Liver (tissue), 8 donors: ENCODE measurements at regions not wholly inside any gene's neighbourhood (a gene's known extent, or its start where the extent isn't known, plus 50 kb on each side); places are given as distances from the start of the nearest gene placed in this dataset.

ENCODE experiments used
- DNase-seq: peaks from one replicate; pipeline ENCODE4 v3.0.0-alpha.2; 2017; ENCODE audit warnings: low spot score
- H3K27ac ChIP-seq, 2 donors: one replicate each; pipeline ENCODE4 v1.7.0; 2013; ENCODE audit warnings: inconsistent platforms in 2 of 2, low read length in 2 of 2, control low read depth in 1 of 2, low read depth in 1 of 2, mild to moderate bottlenecking in 1 of 2
- H3K27me3 ChIP-seq, 4 donors: one replicate each; pipeline versions ENCODE4 v1.6.1 to v1.7.0; 2013; ENCODE audit warnings: low read length in 3 of 4, inconsistent platforms in 1 of 4, mild to moderate bottlenecking in 1 of 4, moderate library complexity in 1 of 4; ENCODE audit not compliant: control insufficient read depth in 4 of 4, insufficient read depth in 4 of 4
- H3K36me3 ChIP-seq, 4 donors: one replicate each; pipeline versions ENCODE4 v1.6.1 to v1.7.0; 2013; ENCODE audit warnings: low read length in 3 of 4, mild to moderate bottlenecking in 3 of 4, low read depth in 1 of 4, moderate library complexity in 1 of 4; ENCODE audit not compliant: control insufficient read depth in 4 of 4, insufficient read depth in 3 of 4
- H3K4me1 ChIP-seq, 4 donors: one replicate each; pipeline versions ENCODE4 v1.6.1 to v1.7.0; 2013; ENCODE audit warnings: low read length in 3 of 4, mild to moderate bottlenecking in 3 of 4, moderate library complexity in 1 of 4; ENCODE audit not compliant: control insufficient read depth in 4 of 4, insufficient read depth in 4 of 4
- H3K4me3 ChIP-seq, 3 donors: one replicate each; pipeline versions ENCODE4 v1.6.1 to v1.7.0; 2013; ENCODE audit warnings: low read length in 3 of 3, control low read depth in 1 of 3, low read depth in 1 of 3, mild to moderate bottlenecking in 1 of 3
- H3K9ac ChIP-seq, 2 donors: one replicate each; pipeline ENCODE4 v1.7.0; 2013; ENCODE audit warnings: low read length in 2 of 2, mild to moderate bottlenecking in 2 of 2, moderate library complexity in 2 of 2, control low read depth in 1 of 2, low read depth in 1 of 2
- H3K9me3 ChIP-seq, 4 donors: one replicate each; pipeline versions ENCODE4 v1.6.1 to v1.7.0; 2013; ENCODE audit warnings: low read length in 3 of 4; ENCODE audit not compliant: control insufficient read depth in 4 of 4
- FOXA1 ChIP-seq: IDR thresholded peaks from 2 replicates; pipeline ENCODE4 v1.6.1; 2016; ENCODE audit warnings: antibody characterized with exemption
- FOXA2 ChIP-seq: IDR thresholded peaks from 2 replicates; pipeline ENCODE4 v1.6.1; 2016; ENCODE audit warnings: antibody characterized with exemption
- GABPA ChIP-seq, 2 donors: IDR thresholded peaks in 1 of 2; conservative IDR thresholded peaks in 1 of 2; 2 replicates each; pipeline ENCODE4 v1.6.1; 2016; ENCODE audit warnings: antibody characterized with exemption in 2 of 2, mild to moderate bottlenecking in 1 of 2, moderate library complexity in 1 of 2
- HNF4A ChIP-seq, 2 donors: conservative IDR thresholded peaks; 2 replicates each; pipeline ENCODE4 v1.6.1; 2016; ENCODE audit warnings: antibody characterized with exemption in 2 of 2, mild to moderate bottlenecking in 2 of 2
- HNF4G ChIP-seq: IDR thresholded peaks from 2 replicates; pipeline ENCODE4 v1.6.1; 2016; ENCODE audit warnings: antibody characterized with exemption
- JUND ChIP-seq, 2 donors: IDR thresholded peaks; 2 replicates each; pipeline ENCODE4 v1.6.1; 2016; ENCODE audit warnings: antibody characterized with exemption in 2 of 2
- MAX ChIP-seq: IDR thresholded peaks from 2 replicates; pipeline ENCODE4 v1.6.1; 2016; ENCODE audit warnings: antibody characterized with exemption
- NR2F2 ChIP-seq: IDR thresholded peaks from 2 replicates; pipeline ENCODE4 v1.6.1; 2016; ENCODE audit warnings: antibody characterized with exemption
- RAD21 ChIP-seq, 2 donors: IDR thresholded peaks; 2 replicates each; pipeline ENCODE4 v1.6.1; 2016; ENCODE audit warnings: antibody characterized with exemption in 2 of 2, mild to moderate bottlenecking in 2 of 2
- SP1 ChIP-seq: IDR thresholded peaks from 2 replicates; pipeline ENCODE4 v1.6.1; 2018; ENCODE audit warnings: antibody characterized with exemption, mild to moderate bottlenecking
- YY1 ChIP-seq: IDR thresholded peaks from 2 replicates; pipeline ENCODE4 v1.6.1; 2016; ENCODE audit warnings: antibody characterized with exemption, mild to moderate bottlenecking
- WGBS: extraction: QIAGEN DNeasy Blood & Tissue Kit; methylation state at CpG from one replicate; pipeline ENCODE4 v1.1.7; 2013; 5-methylcytosine and 5-hydroxymethylcytosine counted together
- TF ChIP-seq, protein P1 (sequence below): IDR thresholded peaks from 2 replicates; pipeline ENCODE4 v1.6.1; 2016; ENCODE audit warnings: antibody characterized with exemption
- TF ChIP-seq, protein P2 (sequence below): fragments of 150-350 bp; IDR thresholded peaks from 2 replicates; pipeline ENCODE4 v1.5.1; 2017; ENCODE audit warnings: improper control_type of control experiment, low read depth, low read length; ENCODE audit not compliant: missing input control
- TF ChIP-seq, protein P3 (sequence below): IDR thresholded peaks from 2 replicates; pipeline ENCODE4 v1.6.1; 2016; ENCODE audit warnings: antibody characterized with exemption, mild to moderate bottlenecking
- donor health status: healthy.
- donor health status: healthy.
- donor health status: healthy.
- donor health status: healthy.
- donor health status: healthy.

DNA sequence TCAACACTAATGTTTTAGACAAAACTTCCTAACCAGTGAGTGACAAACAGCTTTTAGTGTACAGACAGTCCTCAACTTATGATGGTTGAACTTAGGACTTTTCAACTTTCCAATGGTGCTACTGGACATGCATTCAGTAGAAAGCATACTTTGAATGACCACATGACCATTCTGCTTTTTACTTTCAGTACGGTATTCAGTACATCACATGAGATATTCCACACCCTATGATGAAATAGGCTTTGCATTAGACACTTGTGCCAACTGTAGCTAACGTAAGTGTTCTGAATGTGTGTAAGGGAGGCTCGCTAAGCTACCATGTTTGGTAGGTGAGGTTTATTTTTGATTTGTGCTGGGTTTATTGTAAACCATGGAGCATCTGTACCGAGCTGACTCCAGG is 113.7 kb downstream of the WNT7A start:
- H3K36me3 ChIP-seq = no peaks in the 10 kb centered on the region
- peaks cover 0 to 2% (median 1%) of the 10 kb centered on the region in 4 donors for H3K9me3 ChIP-seq
- no peaks in the 10 kb centered on the region for H3K4me1 ChIP-seq
- WGBS = 70% methylated on average over 4 of the region's 4 CpGs
- no peaks in the 10 kb centered on the region for H3K27me3 ChIP-seq
- H3K9ac ChIP-seq = no peak overlapping the region
- TF ChIP-seq RAD21 (IDR thresholded peaks at IDR 0.05) = no peak
- no peak for TF ChIP-seq YY1
- no peak for TF ChIP-seq FOXA2
- TF ChIP-seq, protein P1, sequence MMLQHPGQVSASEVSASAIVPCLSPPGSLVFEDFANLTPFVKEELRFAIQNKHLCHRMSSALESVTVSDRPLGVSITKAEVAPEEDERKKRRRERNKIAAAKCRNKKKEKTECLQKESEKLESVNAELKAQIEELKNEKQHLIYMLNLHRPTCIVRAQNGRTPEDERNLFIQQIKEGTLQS = no peak
- TF ChIP-seq, protein P2, sequence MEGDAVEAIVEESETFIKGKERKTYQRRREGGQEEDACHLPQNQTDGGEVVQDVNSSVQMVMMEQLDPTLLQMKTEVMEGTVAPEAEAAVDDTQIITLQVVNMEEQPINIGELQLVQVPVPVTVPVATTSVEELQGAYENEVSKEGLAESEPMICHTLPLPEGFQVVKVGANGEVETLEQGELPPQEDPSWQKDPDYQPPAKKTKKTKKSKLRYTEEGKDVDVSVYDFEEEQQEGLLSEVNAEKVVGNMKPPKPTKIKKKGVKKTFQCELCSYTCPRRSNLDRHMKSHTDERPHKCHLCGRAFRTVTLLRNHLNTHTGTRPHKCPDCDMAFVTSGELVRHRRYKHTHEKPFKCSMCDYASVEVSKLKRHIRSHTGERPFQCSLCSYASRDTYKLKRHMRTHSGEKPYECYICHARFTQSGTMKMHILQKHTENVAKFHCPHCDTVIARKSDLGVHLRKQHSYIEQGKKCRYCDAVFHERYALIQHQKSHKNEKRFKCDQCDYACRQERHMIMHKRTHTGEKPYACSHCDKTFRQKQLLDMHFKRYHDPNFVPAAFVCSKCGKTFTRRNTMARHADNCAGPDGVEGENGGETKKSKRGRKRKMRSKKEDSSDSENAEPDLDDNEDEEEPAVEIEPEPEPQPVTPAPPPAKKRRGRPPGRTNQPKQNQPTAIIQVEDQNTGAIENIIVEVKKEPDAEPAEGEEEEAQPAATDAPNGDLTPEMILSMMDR = no peak
- TF ChIP-seq, protein P3, sequence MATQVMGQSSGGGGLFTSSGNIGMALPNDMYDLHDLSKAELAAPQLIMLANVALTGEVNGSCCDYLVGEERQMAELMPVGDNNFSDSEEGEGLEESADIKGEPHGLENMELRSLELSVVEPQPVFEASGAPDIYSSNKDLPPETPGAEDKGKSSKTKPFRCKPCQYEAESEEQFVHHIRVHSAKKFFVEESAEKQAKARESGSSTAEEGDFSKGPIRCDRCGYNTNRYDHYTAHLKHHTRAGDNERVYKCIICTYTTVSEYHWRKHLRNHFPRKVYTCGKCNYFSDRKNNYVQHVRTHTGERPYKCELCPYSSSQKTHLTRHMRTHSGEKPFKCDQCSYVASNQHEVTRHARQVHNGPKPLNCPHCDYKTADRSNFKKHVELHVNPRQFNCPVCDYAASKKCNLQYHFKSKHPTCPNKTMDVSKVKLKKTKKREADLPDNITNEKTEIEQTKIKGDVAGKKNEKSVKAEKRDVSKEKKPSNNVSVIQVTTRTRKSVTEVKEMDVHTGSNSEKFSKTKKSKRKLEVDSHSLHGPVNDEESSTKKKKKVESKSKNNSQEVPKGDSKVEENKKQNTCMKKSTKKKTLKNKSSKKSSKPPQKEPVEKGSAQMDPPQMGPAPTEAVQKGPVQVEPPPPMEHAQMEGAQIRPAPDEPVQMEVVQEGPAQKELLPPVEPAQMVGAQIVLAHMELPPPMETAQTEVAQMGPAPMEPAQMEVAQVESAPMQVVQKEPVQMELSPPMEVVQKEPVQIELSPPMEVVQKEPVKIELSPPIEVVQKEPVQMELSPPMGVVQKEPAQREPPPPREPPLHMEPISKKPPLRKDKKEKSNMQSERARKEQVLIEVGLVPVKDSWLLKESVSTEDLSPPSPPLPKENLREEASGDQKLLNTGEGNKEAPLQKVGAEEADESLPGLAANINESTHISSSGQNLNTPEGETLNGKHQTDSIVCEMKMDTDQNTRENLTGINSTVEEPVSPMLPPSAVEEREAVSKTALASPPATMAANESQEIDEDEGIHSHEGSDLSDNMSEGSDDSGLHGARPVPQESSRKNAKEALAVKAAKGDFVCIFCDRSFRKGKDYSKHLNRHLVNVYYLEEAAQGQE = no peak
- no peak for TF ChIP-seq HNF4G
- TF ChIP-seq JUND (IDR thresholded peaks at IDR 0.05) = no peak
- H3K27ac ChIP-seq = no peak overlapping the region
- no peak overlapping the region for H3K4me3 ChIP-seq
- DNase-seq = no peak

DNA sequence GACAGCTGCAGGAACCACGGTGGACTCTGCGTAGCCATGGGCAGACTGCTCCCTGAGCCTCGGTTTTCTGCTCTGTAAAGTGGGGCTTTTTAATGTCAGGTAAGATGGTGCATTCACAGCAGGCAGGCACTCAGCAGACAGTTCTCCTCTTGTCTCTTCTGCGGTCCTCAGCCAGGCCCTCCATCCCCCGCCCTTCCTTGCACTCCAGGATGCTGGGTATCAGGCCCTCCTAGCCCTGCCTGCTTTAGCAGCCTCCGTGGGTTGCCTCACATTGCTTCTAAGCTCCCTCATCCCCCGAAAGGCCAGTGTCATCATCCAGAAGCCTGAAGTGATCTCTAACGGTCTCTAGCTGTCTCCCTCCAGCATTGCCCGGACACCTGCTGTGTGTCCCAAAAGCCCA is 115.7 kb downstream of the WNT7A start:
- Histone ChIP-seq H3K9me3 (peaks cover 0 to 2% (median 1%) of the 10 kb centered on the region in 4 donors), H3K4me1 (no peaks in the 10 kb centered on the region), H3K9ac (no peak overlapping the region), H3K27me3 (no peaks in the 10 kb centered on the region), H3K4me3 (no peak overlapping the region), H3K36me3 (no peaks in the 10 kb centered on the region), H3K27ac (no peak overlapping the region)
- TF ChIP-seq GABPA (IDR thresholded peaks at IDR 0.05 in 1 of 2, conservative IDR thresholded peaks at IDR 0.05 in 1 of 2) (no peak), SP1 (no peak), JUND (IDR thresholded peaks at IDR 0.05) (no peak), HNF4A (conservative IDR thresholded peaks at IDR 0.05) (no peak), RAD21 (IDR thresholded peaks at IDR 0.05) (no peak), YY1 (no peak), MAX (no peak), FOXA1 (no peak), FOXA2 (no peak), NR2F2 (no peak)
- TF ChIP-seq, protein P3 = no peak
- TF ChIP-seq, protein P1 = no peak
- DNase-seq = peak; percentile 13
- WGBS = 66% methylated on average over 9 of the region's 9 CpGs
